ENCODE measurements at regions not wholly inside any gene's neighbourhood (a gene's known extent, or its start where the extent isn't known, plus 50 kb on each side); places are given as distances from the start of the nearest gene placed in this dataset.
A peak's percentile ranks its signal among the peaks of the same experiment; 100 is the strongest.

DNA sequence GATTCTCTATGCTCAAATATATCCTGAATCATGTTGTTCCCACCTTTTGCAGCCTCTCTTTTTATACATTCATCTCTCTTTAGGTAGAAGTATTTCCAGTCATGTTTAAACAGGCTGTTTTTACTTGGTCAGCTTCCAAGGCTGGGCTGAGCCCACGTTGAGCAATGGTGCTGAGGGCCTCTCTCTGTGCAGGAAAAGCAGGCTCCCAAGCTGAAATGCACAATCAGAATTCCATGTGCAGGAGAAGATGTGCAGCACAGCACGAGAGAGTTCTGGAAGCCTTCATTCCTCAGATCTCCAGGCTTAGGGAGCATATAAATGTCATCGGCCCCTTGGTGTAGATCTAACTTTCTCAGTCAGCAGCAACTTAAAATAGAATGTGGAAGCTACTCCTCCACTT is 588.5 kb downstream of the TNS3 start:
- no peaks in the 10 kb centered on the region for H3K36me3 ChIP-seq (ENCODE audit: low read depth)
- TF ChIP-seq, protein P1, sequence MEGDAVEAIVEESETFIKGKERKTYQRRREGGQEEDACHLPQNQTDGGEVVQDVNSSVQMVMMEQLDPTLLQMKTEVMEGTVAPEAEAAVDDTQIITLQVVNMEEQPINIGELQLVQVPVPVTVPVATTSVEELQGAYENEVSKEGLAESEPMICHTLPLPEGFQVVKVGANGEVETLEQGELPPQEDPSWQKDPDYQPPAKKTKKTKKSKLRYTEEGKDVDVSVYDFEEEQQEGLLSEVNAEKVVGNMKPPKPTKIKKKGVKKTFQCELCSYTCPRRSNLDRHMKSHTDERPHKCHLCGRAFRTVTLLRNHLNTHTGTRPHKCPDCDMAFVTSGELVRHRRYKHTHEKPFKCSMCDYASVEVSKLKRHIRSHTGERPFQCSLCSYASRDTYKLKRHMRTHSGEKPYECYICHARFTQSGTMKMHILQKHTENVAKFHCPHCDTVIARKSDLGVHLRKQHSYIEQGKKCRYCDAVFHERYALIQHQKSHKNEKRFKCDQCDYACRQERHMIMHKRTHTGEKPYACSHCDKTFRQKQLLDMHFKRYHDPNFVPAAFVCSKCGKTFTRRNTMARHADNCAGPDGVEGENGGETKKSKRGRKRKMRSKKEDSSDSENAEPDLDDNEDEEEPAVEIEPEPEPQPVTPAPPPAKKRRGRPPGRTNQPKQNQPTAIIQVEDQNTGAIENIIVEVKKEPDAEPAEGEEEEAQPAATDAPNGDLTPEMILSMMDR (IDR thresholded peaks at IDR 0.05; ENCODE audit: poor library complexity, severe bottlenecking), result no peak
- H3K9me3 ChIP-seq (ENCODE audit: severe bottlenecking), result no peaks in the 10 kb centered on the region
- DNase-seq (ENCODE audit: low spot score) (no peak), ATAC-seq (ENCODE audit: low read depth) (peak; percentile 52; the same call in 2 of the 3 replicates)
- no peak overlapping the region for H3K4me3 ChIP-seq (ENCODE audit: severe bottlenecking)
- no peaks in the 10 kb centered on the region for H3K27me3 ChIP-seq (ENCODE audit: insufficient read depth, poor library complexity, severe bottlenecking)
- peaks cover 6% of the 10 kb centered on the region for H3K4me1 ChIP-seq (ENCODE audit: insufficient read depth, poor library complexity, severe bottlenecking)
- H3K27ac ChIP-seq (ENCODE audit: poor library complexity, severe bottlenecking), result no peak overlapping the region

DNA sequence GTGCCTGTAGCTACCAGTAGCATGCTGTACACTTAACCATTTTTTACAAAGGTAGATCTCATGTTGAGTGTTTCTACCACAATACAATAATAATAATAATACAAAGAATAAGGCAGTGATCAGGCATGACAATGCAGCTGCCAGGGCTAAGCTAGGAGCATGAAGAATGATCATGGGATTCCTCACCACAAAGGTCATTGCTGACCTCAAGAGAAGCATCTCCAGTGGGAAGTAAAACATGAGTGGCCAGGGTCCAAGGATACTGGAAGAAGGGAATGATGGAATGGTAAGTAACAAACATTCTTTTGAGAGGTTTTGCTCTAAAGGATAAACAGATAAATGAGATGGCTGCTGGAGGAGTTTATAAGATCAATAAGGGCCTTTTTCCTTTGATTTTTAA is 591.1 kb downstream of the TNS3 start:
- Histone ChIP-seq H3K36me3 (ENCODE audit: low read depth) (no peaks in the 10 kb centered on the region), H3K4me3 (ENCODE audit: severe bottlenecking) (no peak overlapping the region), H3K27me3 (ENCODE audit: insufficient read depth, poor library complexity, severe bottlenecking) (no peaks in the 10 kb centered on the region), H3K4me1 (ENCODE audit: insufficient read depth, poor library complexity, severe bottlenecking) (peaks cover 6% of the 10 kb centered on the region), H3K9me3 (ENCODE audit: severe bottlenecking) (no peaks in the 10 kb centered on the region), H3K27ac (ENCODE audit: poor library complexity, severe bottlenecking) (no peak overlapping the region)
- no peak for DNase-seq (ENCODE audit: low spot score)
- ATAC-seq (ENCODE audit: low read depth), result no peak
- TF ChIP-seq, protein P1 (IDR thresholded peaks at IDR 0.05; ENCODE audit: poor library complexity, severe bottlenecking), result no peak

DNA sequence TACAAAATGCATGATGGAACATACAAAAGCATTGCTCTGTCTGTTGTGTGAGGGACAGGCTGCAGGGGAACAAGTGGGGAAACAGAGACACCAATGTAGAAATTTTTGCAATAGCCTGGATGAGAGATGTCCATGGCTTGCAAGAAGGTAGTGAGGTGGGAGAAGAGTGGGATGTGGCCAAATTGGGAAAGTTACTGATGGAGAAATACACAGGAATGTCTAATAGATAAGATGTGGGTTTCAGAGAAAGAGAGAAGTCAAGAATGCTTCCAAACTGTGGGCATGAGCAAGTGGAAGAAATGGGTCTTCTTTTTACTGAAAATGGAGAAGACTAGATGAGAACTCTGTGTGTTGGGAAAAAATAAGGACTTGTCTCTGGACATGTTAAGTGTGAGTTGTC is 592.7 kb downstream of the TNS3 start:
- no peak overlapping the region for H3K4me3 ChIP-seq (ENCODE audit: severe bottlenecking)
- DNase-seq (ENCODE audit: low spot score), result no peak
- no peak for ATAC-seq (ENCODE audit: low read depth)
- no peaks in the 10 kb centered on the region for H3K36me3 ChIP-seq (ENCODE audit: low read depth)
- H3K4me1 ChIP-seq (ENCODE audit: insufficient read depth, poor library complexity, severe bottlenecking), result peaks cover 6% of the 10 kb centered on the region
- H3K27ac ChIP-seq (ENCODE audit: poor library complexity, severe bottlenecking), result no peak overlapping the region
- H3K9me3 ChIP-seq (ENCODE audit: severe bottlenecking), result no peaks in the 10 kb centered on the region
- TF ChIP-seq, protein P1 (IDR thresholded peaks at IDR 0.05; ENCODE audit: poor library complexity, severe bottlenecking), result no peak
- H3K27me3 ChIP-seq (ENCODE audit: insufficient read depth, poor library complexity, severe bottlenecking), result no peaks in the 10 kb centered on the region

DNA sequence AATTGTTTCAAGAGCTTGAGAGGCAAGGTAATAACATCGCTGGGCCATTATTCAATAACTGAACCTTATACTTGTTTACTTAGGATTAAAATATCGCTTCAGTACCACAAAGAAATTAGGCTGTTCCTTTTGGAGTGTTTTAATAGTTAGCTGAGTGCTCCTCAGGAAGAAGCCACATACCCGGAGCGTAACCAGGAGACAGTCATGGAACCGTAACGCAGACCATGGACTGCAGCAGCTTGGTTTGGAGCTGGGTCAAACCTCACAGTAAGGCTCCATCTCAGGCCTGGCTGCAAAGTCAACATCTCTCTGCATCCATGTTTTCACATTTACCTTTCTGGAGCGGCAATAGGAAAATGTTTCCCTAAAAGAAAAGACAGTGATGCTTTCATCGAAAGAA is 599.0 kb downstream of the TNS3 start:
- no peak overlapping the region for H3K4me3 ChIP-seq (ENCODE audit: severe bottlenecking)
- no peaks in the 10 kb centered on the region for H3K9me3 ChIP-seq (ENCODE audit: severe bottlenecking)
- ATAC-seq (ENCODE audit: low read depth) (no peak), DNase-seq (ENCODE audit: low spot score) (no peak)
- H3K27ac ChIP-seq (ENCODE audit: poor library complexity, severe bottlenecking), result no peak overlapping the region
- no peaks in the 10 kb centered on the region for H3K27me3 ChIP-seq (ENCODE audit: insufficient read depth, poor library complexity, severe bottlenecking)
- TF ChIP-seq, protein P1 (IDR thresholded peaks at IDR 0.05; ENCODE audit: poor library complexity, severe bottlenecking), result no peak
- no peaks in the 10 kb centered on the region for H3K36me3 ChIP-seq (ENCODE audit: low read depth)
- no peaks in the 10 kb centered on the region for H3K4me1 ChIP-seq (ENCODE audit: insufficient read depth, poor library complexity, severe bottlenecking)

DNA sequence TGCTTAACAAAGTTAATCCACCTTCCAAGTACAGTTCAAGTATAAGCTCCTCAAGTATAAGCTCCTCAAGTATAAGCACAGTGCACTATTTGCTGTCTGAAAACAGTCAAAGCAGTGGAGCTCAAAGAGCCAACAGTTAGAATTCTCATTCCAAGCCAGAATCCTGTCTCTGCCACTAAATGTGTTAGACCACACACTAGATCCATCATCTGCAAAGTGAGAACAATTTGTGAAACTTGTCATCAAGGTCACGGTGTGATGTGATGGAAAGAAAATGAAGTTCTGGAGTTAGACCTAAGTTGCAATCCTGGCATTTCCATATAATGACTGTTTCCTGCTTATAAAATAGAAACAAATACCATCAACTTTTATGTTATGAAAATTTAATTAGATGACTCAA is 602.5 kb downstream of the TNS3 start:
- H3K9me3 ChIP-seq (ENCODE audit: severe bottlenecking), result no peaks in the 10 kb centered on the region
- DNase-seq (ENCODE audit: low spot score) (no peak), ATAC-seq (ENCODE audit: low read depth) (no peak)
- TF ChIP-seq, protein P1 (IDR thresholded peaks at IDR 0.05; ENCODE audit: poor library complexity, severe bottlenecking), result no peak
- H3K4me3 ChIP-seq (ENCODE audit: severe bottlenecking), result no peak overlapping the region
- H3K27me3 ChIP-seq (ENCODE audit: insufficient read depth, poor library complexity, severe bottlenecking), result no peaks in the 10 kb centered on the region
- no peak overlapping the region for H3K27ac ChIP-seq (ENCODE audit: poor library complexity, severe bottlenecking)
- H3K36me3 ChIP-seq (ENCODE audit: low read depth), result no peaks in the 10 kb centered on the region
- no peaks in the 10 kb centered on the region for H3K4me1 ChIP-seq (ENCODE audit: insufficient read depth, poor library complexity, severe bottlenecking)
